Parathyroid adenoma (tissue), 2 donors: ENCODE measurements at regions not wholly inside any gene's neighbourhood (a gene's known extent, or its start where the extent isn't known, plus 50 kb on each side); places are given as distances from the start of the nearest gene placed in this dataset.

Experiments used
- H2AFZ ChIP-seq: fragments of 300-600 bp; sonication (generic); one replicate; pipeline ENCODE4 v1.7.0; 2017; ENCODE audit warnings: antibody characterized with exemption, mild to moderate bottlenecking
- H3K27ac ChIP-seq: fragments of 300-600 bp; sonication (generic); one replicate; pipeline ENCODE4 v1.7.0; 2017
- H3K27me3 ChIP-seq: fragments of 300-600 bp; sonication (generic); one replicate; pipeline ENCODE4 v1.7.0; 2017; ENCODE audit warnings: low read length; ENCODE audit not compliant: control insufficient read depth, insufficient read depth
- H3K36me3 ChIP-seq: fragments of 300-600 bp; sonication (generic); one replicate; pipeline ENCODE4 v1.7.0; 2017; ENCODE audit warnings: low read length; ENCODE audit not compliant: control insufficient read depth, insufficient read depth
- H3K4me1 ChIP-seq: fragments of 300-600 bp; sonication (generic); one replicate; pipeline ENCODE4 v1.7.0; 2017; ENCODE audit warnings: control low read depth
- H3K4me2 ChIP-seq: fragments of 300-600 bp; sonication (generic); one replicate; pipeline ENCODE4 v1.7.0; 2017; ENCODE audit warnings: low read length
- H3K4me3 ChIP-seq: fragments of 300-600 bp; sonication (generic); one replicate; pipeline ENCODE4 v1.7.0; 2017; ENCODE audit warnings: low read depth, low read length
- H3K79me2 ChIP-seq: fragments of 300-600 bp; sonication (generic); one replicate; pipeline ENCODE4 v1.7.0; 2017; ENCODE audit warnings: control low read depth
- H3K9ac ChIP-seq: fragments of 300-600 bp; sonication (generic); one replicate; pipeline ENCODE4 v1.7.0; 2017; ENCODE audit warnings: mild to moderate bottlenecking
- H3K9me3 ChIP-seq: fragments of 300-600 bp; sonication (generic); one replicate; pipeline ENCODE4 v1.7.0; 2017; ENCODE audit warnings: low read length; ENCODE audit not compliant: control insufficient read depth
- CTCF ChIP-seq: fragments of 300-600 bp; sonication (generic); IDR thresholded peaks from one replicate; pipeline ENCODE4 v1.7.0; 2017; ENCODE audit warnings: antibody characterized with exemption, mild to moderate bottlenecking
- donor health status: primary hyperparathyroidism.

GRCh38 chr4:123495530-123495929, 98.9 kb downstream of the SPRY1 start:
- H3K4me3 ChIP-seq: no peak overlapping the region
- no peaks in the 10 kb centered on the region for H3K4me1 ChIP-seq
- no peak overlapping the region for H3K27ac ChIP-seq
- H3K36me3 ChIP-seq: no peaks in the 10 kb centered on the region
- H3K9me3 ChIP-seq: no peaks in the 10 kb centered on the region
- no peaks in the 10 kb centered on the region for H3K27me3 ChIP-seq
- no peak overlapping the region for H3K4me2 ChIP-seq
- H2AFZ ChIP-seq: no peak overlapping the region
- no peak overlapping the region for H3K9ac ChIP-seq
- H3K79me2 ChIP-seq: no peaks in the 10 kb centered on the region
- TF ChIP-seq CTCF: no peak

- Histone ChIP-seq H3K4me3 (no peak overlapping the region), H3K4me2 (no peak overlapping the region), H3K36me3 (no peaks in the 10 kb centered on the region), H3K4me1 (no peaks in the 10 kb centered on the region), H3K9ac (no peak overlapping the region), H3K79me2 (no peaks in the 10 kb centered on the region), H3K27me3 (no peaks in the 10 kb centered on the region), H2AFZ (no peak overlapping the region), H3K27ac (no peak overlapping the region), H3K9me3 (no peaks in the 10 kb centered on the region)
- TF ChIP-seq CTCF: no peak
These were observed 99.8 kb downstream of the SPRY1 start for GRCh38 chr4:123496421-123496820.

GRCh38 chr4:123497340-123497739, 100.7 kb downstream of the SPRY1 start:
- Histone ChIP-seq H3K9ac (no peak overlapping the region), H3K27me3 (no peaks in the 10 kb centered on the region), H3K36me3 (no peaks in the 10 kb centered on the region), H3K4me2 (no peak overlapping the region), H3K4me1 (no peaks in the 10 kb centered on the region), H3K9me3 (no peaks in the 10 kb centered on the region), H3K79me2 (no peaks in the 10 kb centered on the region), H2AFZ (no peak overlapping the region), H3K27ac (no peak overlapping the region), H3K4me3 (no peak overlapping the region)
- TF ChIP-seq CTCF: no peak

GRCh38 chr4:123501733-123502132, 105.1 kb downstream of the SPRY1 start:
- H3K27ac ChIP-seq: no peak overlapping the region
- H3K4me1 ChIP-seq: no peaks in the 10 kb centered on the region
- H3K9ac ChIP-seq: no peak overlapping the region
- no peaks in the 10 kb centered on the region for H3K27me3 ChIP-seq
- no peaks in the 10 kb centered on the region for H3K36me3 ChIP-seq
- H3K4me3 ChIP-seq: no peak overlapping the region
- H3K79me2 ChIP-seq: no peaks in the 10 kb centered on the region
- H2AFZ ChIP-seq: no peak overlapping the region
- no peak overlapping the region for H3K4me2 ChIP-seq
- no peaks in the 10 kb centered on the region for H3K9me3 ChIP-seq
- no peak for TF ChIP-seq CTCF

GRCh38 chr4:123503698-123504363, 107.2 kb downstream of the SPRY1 start:
- H3K4me1 ChIP-seq: no peaks in the 10 kb centered on the region
- no peaks in the 10 kb centered on the region for H3K9me3 ChIP-seq
- H2AFZ ChIP-seq: no peak overlapping the region
- no peak overlapping the region for H3K4me3 ChIP-seq
- H3K79me2 ChIP-seq: no peaks in the 10 kb centered on the region
- no peak overlapping the region for H3K4me2 ChIP-seq
- H3K27me3 ChIP-seq: no peaks in the 10 kb centered on the region
- H3K36me3 ChIP-seq: no peaks in the 10 kb centered on the region
- no peak overlapping the region for H3K9ac ChIP-seq
- H3K27ac ChIP-seq: no peak overlapping the region
- no peak for TF ChIP-seq CTCF
